HG03565 (cell line): ENCODE measurements at regions not wholly inside any gene's neighbourhood (a gene's known extent, or its start where the extent isn't known, plus 50 kb on each side); places are given as distances from the start of the nearest gene placed in this dataset.
"Not testable (repeated sequence)": the region's sequence is repeated elsewhere in the genome, so short reads cannot be mapped to it uniquely, and the experiment has no call there.

Source experiments
- ATAC-seq: cut with Tn5 transposase; IDR thresholded peaks from one replicate; pipeline ENCODE4 v1.9.1; 2021; ENCODE audit warnings: mild to moderate bottlenecking, moderate library complexity; ENCODE audit not compliant: unreplicated experiment

- ATAC-seq: no peak
These were observed 1437.4 kb downstream of the CDH11 start for GRCh38 chr16:63684149-63685101.

DNA sequence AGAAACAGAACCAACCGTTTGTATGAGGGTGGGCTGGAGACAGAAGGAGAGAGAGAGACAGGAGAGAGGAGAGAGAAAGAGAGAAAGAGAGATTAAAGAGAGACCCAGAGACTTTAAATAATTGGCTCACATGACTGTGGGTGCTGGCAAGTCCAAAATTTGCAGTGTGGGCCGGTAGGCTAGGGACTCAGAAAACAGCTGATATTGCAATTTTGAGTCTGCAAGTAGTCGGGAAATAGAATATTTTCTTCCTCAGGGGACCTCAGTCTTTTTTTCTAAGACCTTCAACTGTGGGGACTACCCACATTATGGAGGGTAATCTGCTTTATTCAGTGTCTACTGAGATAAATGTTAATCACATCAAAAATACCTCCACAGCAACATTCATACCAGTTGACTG is 1439.0 kb downstream of the CDH11 start:
- ATAC-seq: no peak

GRCh38 chr16:63672493-63672892 is 1449.4 kb downstream of the CDH11 start:
- ATAC-seq: no peak

- ATAC-seq: no peak
These were observed 1458.7 kb downstream of the CDH11 start for GRCh38 chr16:63663155-63663554.

GRCh38 chr16:63655846-63656245 is 1466.0 kb downstream of the CDH11 start:
- ATAC-seq: no peak

DNA sequence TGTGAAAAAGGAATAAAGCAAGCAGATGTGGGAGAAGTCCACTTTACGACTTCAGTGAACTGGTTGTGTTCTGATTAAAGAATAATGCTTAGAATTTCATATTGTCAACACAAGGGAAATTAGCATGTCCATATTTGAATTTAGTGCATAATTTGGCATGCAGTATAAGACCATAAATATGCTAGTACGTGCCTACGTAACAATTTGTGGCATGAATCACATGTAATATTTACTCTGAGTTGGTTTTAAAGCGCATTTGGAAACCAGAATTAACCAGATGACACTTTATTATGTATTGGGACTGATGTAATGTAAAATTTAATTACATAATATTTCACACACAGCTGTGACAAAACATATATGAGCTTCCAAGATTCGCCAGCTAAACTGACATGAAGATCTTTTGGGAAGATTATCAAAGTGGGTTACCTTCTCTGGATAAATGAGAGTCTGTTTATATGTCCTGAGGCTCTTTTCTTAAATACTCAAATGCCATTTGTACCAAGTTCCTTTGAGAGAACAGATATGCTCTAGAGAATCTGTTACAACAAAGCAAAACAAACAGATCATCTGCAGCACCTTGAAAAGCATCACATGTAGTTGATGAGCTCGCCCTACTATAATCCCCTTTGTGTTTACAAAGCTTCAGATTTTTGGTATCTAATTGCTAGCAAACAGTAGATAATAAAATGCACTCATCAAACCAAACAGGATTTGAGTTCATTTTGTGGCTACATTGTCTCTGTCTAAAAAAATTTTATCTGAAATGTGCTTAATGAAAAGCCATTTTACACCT is 1468.6 kb downstream of the CDH11 start:
- ATAC-seq: no peak

DNA sequence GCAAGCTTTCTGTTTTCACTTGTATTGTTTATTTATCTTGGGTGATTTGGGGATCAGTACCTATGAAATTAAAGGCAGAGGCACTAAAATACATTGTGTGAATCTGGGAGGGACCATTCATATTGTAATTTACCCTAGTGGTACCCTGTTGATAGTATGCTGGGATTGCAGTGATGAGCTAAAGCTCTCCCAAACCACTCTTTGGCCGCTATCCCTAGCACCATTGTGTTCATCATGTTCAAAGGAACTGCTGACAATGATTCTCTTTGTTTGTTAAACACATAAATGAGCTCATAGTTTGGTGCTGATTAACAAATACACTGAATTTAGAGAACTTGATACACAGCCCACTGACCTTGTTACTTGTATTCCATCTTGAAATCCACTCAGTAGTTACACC is 1469.8 kb downstream of the CDH11 start:
- ATAC-seq: no peak

DNA sequence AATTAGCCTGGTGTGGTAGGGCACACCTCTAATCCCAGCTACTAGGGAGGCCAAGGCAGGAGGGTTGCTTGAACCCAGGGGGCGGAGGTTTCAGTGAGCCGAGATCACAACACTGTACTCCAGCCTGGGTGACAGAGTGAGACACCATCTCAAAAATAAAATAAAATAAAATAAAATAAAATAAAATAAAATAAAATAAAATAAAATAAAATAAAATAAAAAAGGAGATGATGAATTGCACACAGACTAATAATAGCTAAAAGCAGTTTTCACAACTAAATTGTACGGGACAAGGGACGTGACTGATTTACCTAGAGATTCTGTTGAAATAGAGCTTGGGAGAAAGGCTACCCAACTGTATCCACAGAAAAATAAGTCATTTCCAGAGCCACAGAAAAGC is 1471.3 kb downstream of the CDH11 start:
- ATAC-seq: no peak

DNA sequence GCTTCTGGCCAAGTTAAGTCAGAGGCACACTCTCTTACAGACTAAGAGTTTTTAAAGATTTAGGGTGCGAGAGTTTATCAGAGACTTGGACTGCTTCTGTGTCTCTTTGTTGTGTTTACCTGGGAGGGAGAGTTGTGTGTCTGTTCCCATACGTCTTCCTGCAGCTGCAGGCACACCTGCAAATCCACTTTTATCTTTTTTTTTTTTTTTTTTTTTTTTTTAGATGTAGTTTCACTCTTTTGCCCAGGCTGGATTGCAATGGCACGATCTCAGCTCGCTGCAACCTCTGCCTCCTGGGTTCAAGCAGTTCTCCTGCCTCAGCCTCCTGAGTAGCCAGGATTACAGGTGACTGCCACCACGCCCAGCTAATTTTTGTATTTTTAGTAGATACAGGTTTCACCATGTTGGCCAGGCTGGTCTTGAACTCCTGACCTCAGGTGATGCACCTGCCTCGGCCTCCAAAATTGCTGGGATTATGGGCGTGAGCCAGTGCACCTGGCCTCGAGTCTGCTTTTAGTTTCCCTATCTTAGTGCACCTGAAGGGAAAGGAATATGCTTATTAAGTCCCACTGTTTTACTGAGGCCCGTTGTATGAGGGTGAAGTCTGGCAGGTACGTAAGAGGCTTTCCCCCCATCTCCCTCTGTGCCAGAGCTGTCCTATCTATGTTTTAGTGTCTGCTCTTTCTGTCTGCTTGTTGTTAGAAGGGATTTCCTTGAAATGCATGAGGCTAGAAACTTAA is 1488.0 kb downstream of the CDH11 start:
- not testable (repeated sequence) for ATAC-seq

GRCh38 chr16:63629272-63629671 is 1492.6 kb downstream of the CDH11 start:
- ATAC-seq: no peak

- no peak for ATAC-seq
These were observed 1493.1 kb downstream of the CDH11 start for GRCh38 chr16:63628812-63629211.

DNA sequence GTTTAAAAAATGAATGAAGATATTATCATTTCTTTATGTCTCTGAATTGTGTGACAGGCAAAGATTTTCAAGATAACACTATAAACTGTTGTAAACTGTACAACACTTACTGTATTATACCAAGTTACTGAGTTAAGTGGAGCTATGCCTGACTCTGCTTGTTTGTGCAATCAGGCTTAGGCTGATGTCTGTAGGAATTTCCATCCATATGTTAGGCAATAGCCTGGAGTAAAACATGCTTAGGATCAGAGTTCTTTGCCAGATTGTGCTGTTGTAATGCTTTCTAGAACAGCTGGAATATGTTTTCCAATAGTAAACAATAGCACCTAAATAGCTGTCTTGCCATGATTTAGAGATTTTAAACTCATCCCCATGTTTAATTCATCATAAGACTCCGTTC is 1496.7 kb downstream of the CDH11 start:
- ATAC-seq: no peak

DNA sequence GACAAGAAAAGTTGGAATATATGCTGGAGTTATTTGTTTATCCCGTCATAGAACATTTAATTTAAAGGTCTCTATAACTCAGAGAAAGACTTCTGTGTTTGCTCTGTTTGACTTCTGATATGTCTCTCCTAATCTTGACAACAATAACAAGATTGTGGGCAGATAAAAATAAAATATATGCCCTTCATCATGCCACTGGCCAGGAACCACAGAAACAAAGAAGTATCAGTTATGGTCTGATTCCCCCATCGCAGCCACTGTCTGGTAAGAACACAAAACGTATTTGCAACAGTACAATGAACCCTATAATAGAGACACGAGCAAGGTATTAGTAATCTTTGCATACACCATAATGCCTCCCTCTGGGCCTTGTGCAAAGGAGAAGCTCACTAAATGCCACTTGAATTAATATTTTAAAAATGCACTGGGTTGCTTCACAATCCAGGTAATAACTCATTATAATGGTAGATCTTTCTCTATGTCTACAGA is 1498.3 kb downstream of the CDH11 start:
- no peak for ATAC-seq

GRCh38 chr16:63618896-63619485 is 1502.9 kb downstream of the CDH11 start:
- no peak for ATAC-seq

GRCh38 chr16:63617990-63618763 is 1503.7 kb downstream of the CDH11 start:
- ATAC-seq: no peak

- no peak for ATAC-seq
These were observed 1504.5 kb downstream of the CDH11 start for GRCh38 chr16:63617047-63617989.

DNA sequence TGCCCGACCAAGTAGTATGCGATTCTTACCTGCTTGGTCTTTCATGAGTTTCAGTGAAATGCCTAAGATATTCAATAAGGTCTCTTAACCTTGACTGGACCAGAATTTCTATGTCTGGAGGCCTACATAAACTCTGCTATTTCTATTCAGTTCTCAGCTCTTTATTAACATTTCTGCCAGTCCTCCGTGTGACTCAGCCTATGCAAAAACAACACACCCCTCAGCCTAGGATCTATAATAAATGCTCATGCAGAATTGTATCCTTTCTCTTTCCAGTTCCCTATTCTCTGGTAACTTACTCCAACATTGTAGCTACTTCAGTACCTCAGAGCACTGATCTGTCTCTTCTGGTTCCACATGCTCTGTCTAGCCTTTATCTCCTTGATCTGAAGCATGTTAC is 1507.4 kb downstream of the CDH11 start:
- no peak for ATAC-seq

- no peak for ATAC-seq
These were observed 1508.2 kb downstream of the CDH11 start for GRCh38 chr16:63613701-63614100.
